WTC11 (cell line): ENCODE measurements at regions not wholly inside any gene's neighbourhood (a gene's known extent, or its start where the extent isn't known, plus 50 kb on each side); places are given as distances from the start of the nearest gene placed in this dataset.

Experiments
- ATAC-seq: fragments of 200-7000 bp; cut with Tn5 transposase; 2 replicates; pipeline ENCODE4 v1.10.0; 2021; ENCODE audit warnings: mild to moderate bottlenecking, moderate library complexity
- CTCF ChIA-PET: fragments of 300-600 bp; sonication (Branson Sonifier 250); formaldehyde crosslinking; loops from one replicate; lab custom pipeline; 2021; ENCODE audit warnings: antibody characterized with exemption; lab: Charles Lee
- POLR2A ChIA-PET: fragments of 350-600 bp; sonication (Branson Sonifier 250); formaldehyde crosslinking; loops from one replicate; lab custom pipeline; 2021; ENCODE audit warnings: antibody characterized with exemption; lab: Charles Lee
- DNase-seq: peaks from one replicate; pipeline ENCODE4 v3.0.0; 2021; ENCODE audit warnings: low spot score
- H3K27ac Mint-ChIP-seq: 2 replicates; pipeline ENCODE4 v1.8.0; 2021; ENCODE audit warnings: mixed read lengths
- H3K27me3 Mint-ChIP-seq: 2 replicates; pipeline ENCODE4 v1.8.0; 2021; ENCODE audit warnings: low read depth, mild to moderate bottlenecking, moderate library complexity, mixed read lengths
- H3K36me3 Mint-ChIP-seq: 2 replicates; pipeline ENCODE4 v1.8.0; 2021; ENCODE audit warnings: mixed read lengths
- H3K4me1 Mint-ChIP-seq: 2 replicates; pipeline ENCODE4 v1.8.0; 2022; ENCODE audit warnings: mixed read lengths
- H3K4me3 Mint-ChIP-seq: 2 replicates; pipeline ENCODE4 v1.8.0; 2021; ENCODE audit warnings: mild to moderate bottlenecking, moderate library complexity, mixed read lengths
- H3K9me3 Mint-ChIP-seq: 2 replicates; pipeline ENCODE4 v1.8.0; 2021; ENCODE audit warnings: mixed read lengths
- ATF3 ChIP-seq: sonication (generic); formaldehyde crosslinking; conservative IDR thresholded peaks from 2 replicates; pipeline ENCODE4 v1.8.1; 2022; ENCODE audit warnings: mild to moderate bottlenecking, missing genetic modification reagents
- CREM ChIP-seq: sonication (generic); formaldehyde crosslinking; IDR thresholded peaks from 2 replicates; pipeline ENCODE4 v1.8.1; 2022; ENCODE audit warnings: mild to moderate bottlenecking, missing genetic modification reagents, moderate library complexity
- CTCF ChIP-seq: fragments of 200-600 bp; IDR thresholded peaks from 2 replicates; pipeline ENCODE4 v1.8.0; 2022; ENCODE audit warnings: antibody characterized with exemption
- E2F5 ChIP-seq: sonication (generic); formaldehyde crosslinking; IDR thresholded peaks from 2 replicates; pipeline ENCODE4 v1.8.1; 2022; ENCODE audit warnings: mild to moderate bottlenecking, moderate library complexity, missing genetic modification reagents
- EMX1 ChIP-seq: fragments of 250-450 bp; sonication (Bioruptor Pico); IDR thresholded peaks from 2 replicates; pipeline ENCODE4 v1.8.0; 2021; ENCODE audit warnings: mild to moderate bottlenecking
- GABPB1 ChIP-seq: sonication (generic); formaldehyde crosslinking; IDR thresholded peaks from 2 replicates; pipeline ENCODE4 v1.8.1; 2023; ENCODE audit warnings: mild to moderate bottlenecking, missing genetic modification reagents
- GRHL2 ChIP-seq: fragments of 250-450 bp; sonication (Bioruptor Pico); IDR thresholded peaks from 2 replicates; pipeline ENCODE4 v1.8.0; 2022; ENCODE audit warnings: mild to moderate bottlenecking, moderate library complexity; ENCODE audit not compliant: insufficient replicate concordance, severe bottlenecking
- HMGA2 ChIP-seq: fragments of 250-450 bp; sonication (Bioruptor Pico); IDR thresholded peaks from 2 replicates; pipeline ENCODE4 v1.4.0; 2021; ENCODE audit warnings: mild to moderate bottlenecking, moderate library complexity
- MYBL2 ChIP-seq: sonication (generic); formaldehyde crosslinking; IDR thresholded peaks from 2 replicates; pipeline ENCODE4 v1.8.1; 2023; ENCODE audit warnings: mild to moderate bottlenecking, moderate library complexity, missing genetic modification reagents
- NFE2L1 ChIP-seq: sonication (generic); formaldehyde crosslinking; IDR thresholded peaks from 2 replicates; pipeline ENCODE4 v1.8.1; 2023; ENCODE audit warnings: missing genetic modification reagents
- NFYB ChIP-seq: sonication (generic); formaldehyde crosslinking; conservative IDR thresholded peaks from 2 replicates; pipeline ENCODE4 v1.8.0; 2022; ENCODE audit warnings: low read depth, missing genetic modification reagents
- NR1H2 ChIP-seq: sonication (generic); formaldehyde crosslinking; IDR thresholded peaks from 2 replicates; pipeline ENCODE4 v1.9.0; 2021; ENCODE audit warnings: mild to moderate bottlenecking, moderate library complexity, missing genetic modification reagents
- NR2C2 ChIP-seq: sonication (generic); formaldehyde crosslinking; IDR thresholded peaks from 2 replicates; pipeline ENCODE4 v1.8.0; 2022; ENCODE audit warnings: mild to moderate bottlenecking, missing genetic modification reagents
- RELA ChIP-seq: sonication (generic); formaldehyde crosslinking; IDR thresholded peaks from 2 replicates; pipeline ENCODE4 v1.8.1; 2022; ENCODE audit warnings: missing genetic modification reagents, mild to moderate bottlenecking, borderline replicate concordance
- SOX15 ChIP-seq: fragments of 250-450 bp; sonication (Bioruptor Pico); IDR thresholded peaks from 2 replicates; pipeline ENCODE4 v1.9.0; 2021; ENCODE audit warnings: mild to moderate bottlenecking
- TCF7 ChIP-seq: sonication (generic); formaldehyde crosslinking; IDR thresholded peaks from 2 replicates; pipeline ENCODE4 v1.8.0; 2022; ENCODE audit warnings: mild to moderate bottlenecking, low read depth, missing genetic modification reagents, moderate library complexity
- TEAD1 ChIP-seq: sonication (generic); formaldehyde crosslinking; IDR thresholded peaks from 2 replicates; pipeline ENCODE4 v1.8.0; 2022; ENCODE audit warnings: mild to moderate bottlenecking, missing genetic modification reagents
- TEAD4 ChIP-seq: sonication (generic); formaldehyde crosslinking; IDR thresholded peaks from 2 replicates; pipeline ENCODE4 v1.8.0; 2022; ENCODE audit warnings: mild to moderate bottlenecking, missing genetic modification reagents
- ZNF138 ChIP-seq: sonication (generic); formaldehyde crosslinking; conservative IDR thresholded peaks from 2 replicates; pipeline ENCODE4 v1.8.1; 2022; ENCODE audit warnings: mild to moderate bottlenecking, moderate library complexity, missing genetic modification reagents
- ZNF317 ChIP-seq: sonication (generic); formaldehyde crosslinking; IDR thresholded peaks from 2 replicates; pipeline ENCODE4 v1.8.1; 2023; ENCODE audit warnings: low read depth, mild to moderate bottlenecking, moderate library complexity, missing genetic modification reagents, borderline replicate concordance
- ZNF423 ChIP-seq: fragments of 250-450 bp; sonication (Bioruptor Pico); IDR thresholded peaks from 2 replicates; pipeline ENCODE4 v2.1.2; 2022; ENCODE audit warnings: mild to moderate bottlenecking, moderate library complexity
- ZNF532 ChIP-seq: fragments of 250-450 bp; sonication (Bioruptor Pico); IDR thresholded peaks from 2 replicates; pipeline ENCODE4 v1.9.0; 2021; ENCODE audit warnings: mild to moderate bottlenecking, borderline replicate concordance
- TF ChIP-seq, protein P1 (sequence below): sonication (generic); formaldehyde crosslinking; IDR thresholded peaks from 2 replicates; pipeline ENCODE4 v1.8.0; 2022; ENCODE audit warnings: missing genetic modification reagents
- TF ChIP-seq, protein P2 (sequence below): fragments of 250-450 bp; sonication (Bioruptor Pico); IDR thresholded peaks from 2 replicates; pipeline ENCODE4 v1.9.0; 2021; ENCODE audit warnings: mild to moderate bottlenecking

DNA sequence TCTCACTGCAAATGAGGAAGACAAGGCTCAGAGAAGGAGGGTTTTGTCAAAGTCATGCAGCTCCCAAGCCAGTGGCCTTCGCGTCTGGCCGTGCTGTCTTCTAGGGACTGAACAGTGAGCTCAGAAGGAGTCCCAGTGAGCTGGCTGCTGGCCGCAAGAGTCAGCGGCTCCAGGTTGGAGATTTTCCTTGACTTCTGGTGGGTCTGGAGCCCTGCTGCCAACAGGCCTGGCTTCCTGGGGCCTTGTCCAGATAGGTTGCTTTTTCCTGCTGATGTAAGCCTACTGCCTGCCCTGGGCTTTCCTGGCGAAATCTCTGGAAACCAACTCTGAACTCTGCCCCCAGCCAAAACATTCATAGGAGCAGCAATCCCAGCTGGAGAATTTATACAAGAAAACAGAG is 272.7 kb upstream of the CADM1 start:
- ChIA-PET CTCF (no interaction called here), POLR2A (no interaction called here)
- no peaks in the 10 kb centered on the region for H3K9me3 Mint-ChIP-seq
- H3K4me3 Mint-ChIP-seq: no peak overlapping the region
- no peak overlapping the region for H3K27ac Mint-ChIP-seq
- no peaks in the 10 kb centered on the region for H3K36me3 Mint-ChIP-seq
- no peaks in the 10 kb centered on the region; the same call in none of the 2 replicates for H3K27me3 Mint-ChIP-seq
- H3K4me1 Mint-ChIP-seq: peaks cover 15% of the 10 kb centered on the region
- TF ChIP-seq NR1H2 (CRISPR knock-in tag): no peak
- TF ChIP-seq ZNF532 (CRISPR knock-in tag): no peak
- TF ChIP-seq E2F5 (CRISPR knock-in tag): no peak
- no peak for TF ChIP-seq EMX1 (CRISPR knock-in tag)
- TF ChIP-seq, protein P1, sequence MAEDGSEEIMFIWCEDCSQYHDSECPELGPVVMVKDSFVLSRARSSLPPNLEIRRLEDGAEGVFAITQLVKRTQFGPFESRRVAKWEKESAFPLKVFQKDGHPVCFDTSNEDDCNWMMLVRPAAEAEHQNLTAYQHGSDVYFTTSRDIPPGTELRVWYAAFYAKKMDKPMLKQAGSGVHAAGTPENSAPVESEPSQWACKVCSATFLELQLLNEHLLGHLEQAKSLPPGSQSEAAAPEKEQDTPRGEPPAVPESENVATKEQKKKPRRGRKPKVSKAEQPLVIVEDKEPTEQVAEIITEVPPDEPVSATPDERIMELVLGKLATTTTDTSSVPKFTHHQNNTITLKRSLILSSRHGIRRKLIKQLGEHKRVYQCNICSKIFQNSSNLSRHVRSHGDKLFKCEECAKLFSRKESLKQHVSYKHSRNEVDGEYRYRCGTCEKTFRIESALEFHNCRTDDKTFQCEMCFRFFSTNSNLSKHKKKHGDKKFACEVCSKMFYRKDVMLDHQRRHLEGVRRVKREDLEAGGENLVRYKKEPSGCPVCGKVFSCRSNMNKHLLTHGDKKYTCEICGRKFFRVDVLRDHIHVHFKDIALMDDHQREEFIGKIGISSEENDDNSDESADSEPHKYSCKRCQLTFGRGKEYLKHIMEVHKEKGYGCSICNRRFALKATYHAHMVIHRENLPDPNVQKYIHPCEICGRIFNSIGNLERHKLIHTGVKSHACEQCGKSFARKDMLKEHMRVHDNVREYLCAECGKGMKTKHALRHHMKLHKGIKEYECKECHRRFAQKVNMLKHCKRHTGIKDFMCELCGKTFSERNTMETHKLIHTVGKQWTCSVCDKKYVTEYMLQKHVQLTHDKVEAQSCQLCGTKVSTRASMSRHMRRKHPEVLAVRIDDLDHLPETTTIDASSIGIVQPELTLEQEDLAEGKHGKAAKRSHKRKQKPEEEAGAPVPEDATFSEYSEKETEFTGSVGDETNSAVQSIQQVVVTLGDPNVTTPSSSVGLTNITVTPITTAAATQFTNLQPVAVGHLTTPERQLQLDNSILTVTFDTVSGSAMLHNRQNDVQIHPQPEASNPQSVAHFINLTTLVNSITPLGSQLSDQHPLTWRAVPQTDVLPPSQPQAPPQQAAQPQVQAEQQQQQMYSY (CRISPR knock-in tag): no peak
- no peak for TF ChIP-seq ZNF423 (CRISPR knock-in tag)
- no peak for TF ChIP-seq GABPB1 (CRISPR knock-in tag)
- no peak for TF ChIP-seq NR2C2 (CRISPR knock-in tag)
- TF ChIP-seq, protein P2, sequence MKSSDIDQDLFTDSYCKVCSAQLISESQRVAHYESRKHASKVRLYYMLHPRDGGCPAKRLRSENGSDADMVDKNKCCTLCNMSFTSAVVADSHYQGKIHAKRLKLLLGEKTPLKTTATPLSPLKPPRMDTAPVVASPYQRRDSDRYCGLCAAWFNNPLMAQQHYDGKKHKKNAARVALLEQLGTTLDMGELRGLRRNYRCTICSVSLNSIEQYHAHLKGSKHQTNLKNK: no peak
- no peak for TF ChIP-seq TEAD1 (CRISPR knock-in tag)
- no peak for TF ChIP-seq CREM (CRISPR knock-in tag)
- no peak for TF ChIP-seq ZNF138 (CRISPR knock-in tag)
- no peak for TF ChIP-seq HMGA2 (CRISPR knock-in tag)
- TF ChIP-seq SOX15 (CRISPR knock-in tag): no peak
- TF ChIP-seq TEAD4: no peak
- TF ChIP-seq ZNF317 (CRISPR knock-in tag): no peak
- TF ChIP-seq NFYB: no peak
- TF ChIP-seq NFE2L1 (CRISPR knock-in tag): no peak
- DNase-seq: no peak
- ATAC-seq: no peak

- ChIA-PET CTCF (no interaction called here), POLR2A (no interaction called here)
- H3K27me3 Mint-ChIP-seq: no peaks in the 10 kb centered on the region; the same call in none of the 2 replicates
- H3K9me3 Mint-ChIP-seq: no peaks in the 10 kb centered on the region
- no peak overlapping the region for H3K4me3 Mint-ChIP-seq
- H3K27ac Mint-ChIP-seq: no peak overlapping the region
- H3K4me1 Mint-ChIP-seq: peaks cover 11% of the 10 kb centered on the region
- DNase-seq (no peak), ATAC-seq (no peak)
- H3K36me3 Mint-ChIP-seq: no peaks in the 10 kb centered on the region
- no peak for TF ChIP-seq CTCF
- TF ChIP-seq E2F5 (CRISPR knock-in tag): no peak
- TF ChIP-seq RELA (CRISPR knock-in tag): no peak
- TF ChIP-seq MYBL2 (CRISPR knock-in tag): no peak
- no peak for TF ChIP-seq ATF3 (CRISPR knock-in tag)
- TF ChIP-seq GRHL2 (CRISPR knock-in tag): no peak
- TF ChIP-seq TCF7 (CRISPR knock-in tag): no peak
Measured at GRCh38 chr11:115775846-115776245, 271.6 kb upstream of the CADM1 start.
